Rectal smooth muscle tissue (tissue), 1 donor: ENCODE measurements at regions not wholly inside any gene's neighbourhood (a gene's known extent, or its start where the extent isn't known, plus 50 kb on each side); places are given as distances from the start of the nearest gene placed in this dataset.

Experiments
- H3K27ac ChIP-seq: one replicate; pipeline ENCODE4 v1.7.0; 2013; ENCODE audit warnings: low read depth, low read length, inconsistent platforms
- H3K27me3 ChIP-seq: one replicate; pipeline ENCODE4 v1.7.0; 2013; ENCODE audit warnings: low read length; ENCODE audit not compliant: control insufficient read depth, insufficient read depth
- H3K36me3 ChIP-seq: one replicate; pipeline ENCODE4 v1.7.0; 2013; ENCODE audit warnings: low read length; ENCODE audit not compliant: control insufficient read depth, insufficient read depth
- H3K4me1 ChIP-seq: one replicate; pipeline ENCODE4 v1.7.0; 2013; ENCODE audit warnings: low read length; ENCODE audit not compliant: control insufficient read depth, insufficient read depth
- H3K4me3 ChIP-seq: one replicate; pipeline ENCODE4 v1.7.0; 2013; ENCODE audit warnings: low read length
- H3K9ac ChIP-seq: one replicate; pipeline ENCODE4 v1.7.0; 2013; ENCODE audit warnings: low read length

- Histone ChIP-seq H3K9ac (no peak overlapping the region), H3K4me3 (no peak overlapping the region), H3K27me3 (no peaks in the 10 kb centered on the region), H3K27ac (no peak overlapping the region), H3K36me3 (no peaks in the 10 kb centered on the region), H3K4me1 (no peaks in the 10 kb centered on the region)
Observed at GRCh38 chr4:31059753-31060522, 339.8 kb downstream of the PCDH7 start.

GRCh38 chr4:31065086-31065485, 344.9 kb downstream of the PCDH7 start:
- H3K4me1 ChIP-seq, result no peaks in the 10 kb centered on the region
- no peak overlapping the region for H3K27ac ChIP-seq

GRCh38 chr4:31068257-31069075, 348.3 kb downstream of the PCDH7 start:
- Histone ChIP-seq H3K27me3 (no peaks in the 10 kb centered on the region), H3K9ac (no peak overlapping the region), H3K4me3 (no peak overlapping the region), H3K4me1 (no peaks in the 10 kb centered on the region), H3K27ac (no peak overlapping the region), H3K36me3 (no peaks in the 10 kb centered on the region)

More at GRCh38 chr4:31065086-31065485, 344.9 kb downstream of the PCDH7 start:
- no peak overlapping the region for H3K4me3 ChIP-seq
- no peaks in the 10 kb centered on the region for H3K27me3 ChIP-seq
- no peak overlapping the region for H3K9ac ChIP-seq
- no peaks in the 10 kb centered on the region for H3K36me3 ChIP-seq

GRCh38 chr4:31069151-31069550, 349.0 kb downstream of the PCDH7 start:
- H3K27ac ChIP-seq, result no peak overlapping the region
- H3K36me3 ChIP-seq, result no peaks in the 10 kb centered on the region
- no peak overlapping the region for H3K4me3 ChIP-seq
- H3K4me1 ChIP-seq, result no peaks in the 10 kb centered on the region
- H3K9ac ChIP-seq, result no peak overlapping the region
- no peaks in the 10 kb centered on the region for H3K27me3 ChIP-seq

- Histone ChIP-seq H3K4me3 (no peak overlapping the region), H3K4me1 (no peaks in the 10 kb centered on the region), H3K36me3 (no peaks in the 10 kb centered on the region), H3K27ac (no peak overlapping the region), H3K27me3 (no peaks in the 10 kb centered on the region), H3K9ac (no peak overlapping the region)
Observed at GRCh38 chr4:31071508-31072486, 351.6 kb downstream of the PCDH7 start.

- Histone ChIP-seq H3K4me1 (no peaks in the 10 kb centered on the region), H3K36me3 (no peaks in the 10 kb centered on the region), H3K9ac (no peak overlapping the region)
Observed at GRCh38 chr4:31075969-31076368, 355.8 kb downstream of the PCDH7 start.

GRCh38 chr4:31078661-31079060, 358.5 kb downstream of the PCDH7 start:
- no peaks in the 10 kb centered on the region for H3K27me3 ChIP-seq
- no peaks in the 10 kb centered on the region for H3K36me3 ChIP-seq
- no peak overlapping the region for H3K4me3 ChIP-seq
- no peak overlapping the region for H3K9ac ChIP-seq
- no peak overlapping the region for H3K27ac ChIP-seq
- H3K4me1 ChIP-seq, result no peaks in the 10 kb centered on the region

More at GRCh38 chr4:31075969-31076368, 355.8 kb downstream of the PCDH7 start:
- no peaks in the 10 kb centered on the region for H3K27me3 ChIP-seq
- H3K4me3 ChIP-seq, result no peak overlapping the region
- no peak overlapping the region for H3K27ac ChIP-seq

GRCh38 chr4:31080887-31081286, 360.7 kb downstream of the PCDH7 start:
- Histone ChIP-seq H3K27ac (no peak overlapping the region), H3K36me3 (no peaks in the 10 kb centered on the region), H3K9ac (no peak overlapping the region), H3K27me3 (no peaks in the 10 kb centered on the region), H3K4me3 (no peak overlapping the region), H3K4me1 (no peaks in the 10 kb centered on the region)

- no peaks in the 10 kb centered on the region for H3K4me1 ChIP-seq
- no peak overlapping the region for H3K4me3 ChIP-seq
- H3K27me3 ChIP-seq, result no peaks in the 10 kb centered on the region
- H3K36me3 ChIP-seq, result no peaks in the 10 kb centered on the region
- H3K9ac ChIP-seq, result no peak overlapping the region
- H3K27ac ChIP-seq, result no peak overlapping the region
Observed at GRCh38 chr4:31081366-31081765, 361.2 kb downstream of the PCDH7 start.

GRCh38 chr4:31083456-31083855, 363.3 kb downstream of the PCDH7 start:
- Histone ChIP-seq H3K4me3 (no peak overlapping the region), H3K4me1 (no peaks in the 10 kb centered on the region), H3K27ac (no peak overlapping the region), H3K36me3 (no peaks in the 10 kb centered on the region), H3K9ac (no peak overlapping the region), H3K27me3 (no peaks in the 10 kb centered on the region)

- H3K27ac ChIP-seq, result no peak overlapping the region
- H3K9ac ChIP-seq, result no peak overlapping the region
- no peaks in the 10 kb centered on the region for H3K36me3 ChIP-seq
- H3K4me3 ChIP-seq, result no peak overlapping the region
- H3K4me1 ChIP-seq, result no peaks in the 10 kb centered on the region
- no peaks in the 10 kb centered on the region for H3K27me3 ChIP-seq
Observed at GRCh38 chr4:31084806-31085416, 364.7 kb downstream of the PCDH7 start.
